SK-N-SH treated with all-trans-retinoic acid at 6 μM for 48 hours (cell line): ENCODE measurements at regions not wholly inside any gene's neighbourhood (a gene's known extent, or its start where the extent isn't known, plus 50 kb on each side); places are given as distances from the start of the nearest gene placed in this dataset.

Source experiments
- ATAC-seq: fragments of 200-7000 bp; cut with Tn5 transposase; 3 replicates; pipeline ENCODE4 v1.9.1; 2020; ENCODE audit warnings: mild to moderate bottlenecking, moderate library complexity
- ARNTL ChIP-seq: fragments of 450-650 bp; formaldehyde crosslinking; IDR thresholded peaks from 2 replicates; pipeline ENCODE4 v1.5.0; 2020; ENCODE audit warnings: low read depth, mild to moderate bottlenecking, moderate library complexity, borderline replicate concordance
- BACH2 ChIP-seq: fragments of 250-450 bp; sonication (Bioruptor Pico); IDR thresholded peaks from 2 replicates; pipeline ENCODE4 v1.9.0; 2021; ENCODE audit warnings: mild to moderate bottlenecking, borderline replicate concordance
- CSDC2 ChIP-seq: fragments of 250-450 bp; sonication (Bioruptor Pico); IDR thresholded peaks from 2 replicates; pipeline ENCODE4 v1.5.0; 2020; ENCODE audit warnings: mild to moderate bottlenecking, moderate library complexity
- ESRRG ChIP-seq: fragments of 250-450 bp; sonication (Bioruptor Pico); IDR thresholded peaks from 2 replicates; pipeline ENCODE4 v1.6.1; 2021; ENCODE audit warnings: mild to moderate bottlenecking
- GLIS3 ChIP-seq: fragments of 250-450 bp; sonication (Bioruptor Pico); IDR thresholded peaks from 2 replicates; pipeline ENCODE4 v1.5.0; 2020; ENCODE audit warnings: mild to moderate bottlenecking, moderate library complexity
- ISL1 ChIP-seq: fragments of 250-450 bp; sonication (Bioruptor Pico); IDR thresholded peaks from 2 replicates; pipeline ENCODE4 v2.1.2; 2022; ENCODE audit warnings: mild to moderate bottlenecking, moderate library complexity
- OSR1 ChIP-seq: fragments of 250-450 bp; sonication (Bioruptor Pico); IDR thresholded peaks from 2 replicates; pipeline ENCODE4 v1.8.0; 2022; ENCODE audit warnings: moderate library complexity, mild to moderate bottlenecking, inconsistent platforms
- PATZ1 ChIP-seq: fragments of 250-450 bp; sonication (Bioruptor Pico); IDR thresholded peaks from 2 replicates; pipeline ENCODE4 v1.8.0; 2020; ENCODE audit warnings: mild to moderate bottlenecking, moderate library complexity, borderline replicate concordance
- POU6F1 ChIP-seq: fragments of 250-450 bp; sonication (Bioruptor Pico); IDR thresholded peaks from 2 replicates; pipeline ENCODE4 v1.8.0; 2021; ENCODE audit warnings: low read depth, mild to moderate bottlenecking, moderate library complexity, borderline replicate concordance
- PPARA ChIP-seq: fragments of 250-450 bp; sonication (Bioruptor Pico); IDR thresholded peaks from 2 replicates; pipeline ENCODE4 v1.5.0; 2020; ENCODE audit warnings: mild to moderate bottlenecking, borderline replicate concordance
- TCF4 ChIP-seq: fragments of 250-450 bp; sonication (Bioruptor Pico); IDR thresholded peaks from 2 replicates; pipeline ENCODE4 v1.8.0; 2021; ENCODE audit warnings: mild to moderate bottlenecking, moderate library complexity, borderline replicate concordance
- TSHZ2 ChIP-seq: fragments of 250-450 bp; sonication (Bioruptor Pico); IDR thresholded peaks from 2 replicates; pipeline ENCODE4 v1.5.0; 2020; ENCODE audit warnings: mild to moderate bottlenecking, moderate library complexity
- ZC3H10 ChIP-seq: fragments of 250-450 bp; sonication (Bioruptor Pico); IDR thresholded peaks from 2 replicates; pipeline ENCODE4 v1.5.1; 2021; ENCODE audit warnings: mild to moderate bottlenecking, moderate library complexity
- ZFP30 ChIP-seq: fragments of 450-650 bp; formaldehyde crosslinking; IDR thresholded peaks from 2 replicates; pipeline ENCODE4 v1.5.0; 2022; ENCODE audit warnings: mild to moderate bottlenecking, moderate library complexity
- ZNF565 ChIP-seq: fragments of 450-650 bp; formaldehyde crosslinking; conservative IDR thresholded peaks from 2 replicates; pipeline ENCODE4 v1.5.0; 2020; ENCODE audit warnings: low read depth, mild to moderate bottlenecking, moderate library complexity
- ZNF70 ChIP-seq: fragments of 450-650 bp; formaldehyde crosslinking; IDR thresholded peaks from 2 replicates; pipeline ENCODE4 v1.5.0; 2020; ENCODE audit warnings: mild to moderate bottlenecking, moderate library complexity
- ZNF8 ChIP-seq: fragments of 450-650 bp; formaldehyde crosslinking; IDR thresholded peaks from 2 replicates; pipeline ENCODE4 v1.5.0; 2020; ENCODE audit warnings: mild to moderate bottlenecking, moderate library complexity
- TF ChIP-seq, protein P1 (sequence below): fragments of 250-450 bp; sonication (Bioruptor Pico); IDR thresholded peaks from 2 replicates; pipeline ENCODE4 v1.5.1; 2021; ENCODE audit warnings: mild to moderate bottlenecking, moderate library complexity
- TF ChIP-seq, protein P2 (sequence below): fragments of 250-450 bp; sonication (Bioruptor Pico); IDR thresholded peaks from 2 replicates; pipeline ENCODE4 v1.5.1; 2020; ENCODE audit warnings: low read depth, mild to moderate bottlenecking, moderate library complexity

GRCh38 chr1:242736611-242737010 lies 212.1 kb upstream of the PLD5 start:
- TF ChIP-seq CSDC2 (CRISPR knock-in tag) = no peak
- TF ChIP-seq PATZ1 (CRISPR knock-in tag) = no peak
- TF ChIP-seq TCF4 (CRISPR knock-in tag) = no peak
- TF ChIP-seq, protein P1, sequence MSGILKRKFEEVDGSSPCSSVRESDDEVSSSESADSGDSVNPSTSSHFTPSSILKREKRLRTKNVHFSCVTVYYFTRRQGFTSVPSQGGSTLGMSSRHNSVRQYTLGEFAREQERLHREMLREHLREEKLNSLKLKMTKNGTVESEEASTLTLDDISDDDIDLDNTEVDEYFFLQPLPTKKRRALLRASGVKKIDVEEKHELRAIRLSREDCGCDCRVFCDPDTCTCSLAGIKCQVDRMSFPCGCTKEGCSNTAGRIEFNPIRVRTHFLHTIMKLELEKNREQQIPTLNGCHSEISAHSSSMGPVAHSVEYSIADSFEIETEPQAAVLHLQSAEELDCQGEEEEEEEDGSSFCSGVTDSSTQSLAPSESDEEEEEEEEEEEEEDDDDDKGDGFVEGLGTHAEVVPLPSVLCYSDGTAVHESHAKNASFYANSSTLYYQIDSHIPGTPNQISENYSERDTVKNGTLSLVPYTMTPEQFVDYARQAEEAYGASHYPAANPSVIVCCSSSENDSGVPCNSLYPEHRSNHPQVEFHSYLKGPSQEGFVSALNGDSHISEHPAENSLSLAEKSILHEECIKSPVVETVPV (CRISPR knock-in tag) = no peak
- no peak for TF ChIP-seq ISL1
- no peak for TF ChIP-seq ARNTL (CRISPR knock-in tag)
- TF ChIP-seq, protein P2, sequence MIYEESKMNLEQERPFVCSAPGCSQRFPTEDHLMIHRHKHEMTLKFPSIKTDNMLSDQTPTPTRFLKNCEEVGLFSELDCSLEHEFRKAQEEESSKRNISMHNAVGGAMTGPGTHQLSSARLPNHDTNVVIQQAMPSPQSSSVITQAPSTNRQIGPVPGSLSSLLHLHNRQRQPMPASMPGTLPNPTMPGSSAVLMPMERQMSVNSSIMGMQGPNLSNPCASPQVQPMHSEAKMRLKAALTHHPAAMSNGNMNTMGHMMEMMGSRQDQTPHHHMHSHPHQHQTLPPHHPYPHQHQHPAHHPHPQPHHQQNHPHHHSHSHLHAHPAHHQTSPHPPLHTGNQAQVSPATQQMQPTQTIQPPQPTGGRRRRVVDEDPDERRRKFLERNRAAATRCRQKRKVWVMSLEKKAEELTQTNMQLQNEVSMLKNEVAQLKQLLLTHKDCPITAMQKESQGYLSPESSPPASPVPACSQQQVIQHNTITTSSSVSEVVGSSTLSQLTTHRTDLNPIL = no peak
- TF ChIP-seq PPARA (CRISPR knock-in tag) = no peak
- TF ChIP-seq ZNF565 = no peak
- no peak for TF ChIP-seq POU6F1
- TF ChIP-seq ZNF70 (CRISPR knock-in tag) = no peak
- no peak for TF ChIP-seq BACH2 (CRISPR knock-in tag)
- no peak for TF ChIP-seq TSHZ2 (CRISPR knock-in tag)
- no peak for TF ChIP-seq ZC3H10
- no peak for TF ChIP-seq ZNF8 (CRISPR knock-in tag)
- TF ChIP-seq, all 23 proteins: peak for 0
- no peak for ATAC-seq

GRCh38 chr1:242735323-242735722 lies 210.8 kb upstream of the PLD5 start:
- no peak for TF ChIP-seq ISL1
- TF ChIP-seq TCF4 (CRISPR knock-in tag) = no peak
- no peak for TF ChIP-seq PPARA (CRISPR knock-in tag)
- no peak for TF ChIP-seq BACH2 (CRISPR knock-in tag)
- TF ChIP-seq ARNTL (CRISPR knock-in tag) = no peak
- no peak for TF ChIP-seq GLIS3 (CRISPR knock-in tag)
- no peak for TF ChIP-seq TSHZ2 (CRISPR knock-in tag)
- no peak for TF ChIP-seq POU6F1
- TF ChIP-seq ESRRG (CRISPR knock-in tag) = no peak
- TF ChIP-seq, protein P2 = no peak
- TF ChIP-seq, protein P1 (CRISPR knock-in tag) = no peak
- no peak for TF ChIP-seq OSR1
- no peak for TF ChIP-seq ZFP30
- TF ChIP-seq, all 23 proteins: peak for 0
- ATAC-seq = no peak
